ENCODE measurements at regions not wholly inside any gene's neighbourhood (a gene's known extent, or its start where the extent isn't known, plus 50 kb on each side); places are given as distances from the start of the nearest gene placed in this dataset.

GRCh38 chr6:40915165-40915564 is 123.9 kb downstream of the UNC5CL start:
- H3K14ac ChIP-seq (ENCODE audit: low read length) = no peak overlapping the region
- peaks cover 2% of the 10 kb centered on the region in 2 donors for H3K4me1 ChIP-seq (ENCODE audit: control insufficient read depth in 2 of 2, insufficient read depth in 1 of 2, low read depth in 1 of 2, low read length in 2 of 2)
- H3K9me3 ChIP-seq (replicated peaks in 1 of 2; ENCODE audit: control insufficient read depth in 2 of 2, insufficient read depth in 1 of 2, low read depth in 1 of 2, low read length in 2 of 2) = no peaks in the 10 kb centered on the region
- no peak overlapping the region for H4K91ac ChIP-seq (ENCODE audit: low read depth, low read length, poor library complexity)
- H3K23ac ChIP-seq (ENCODE audit: low read depth, low read length, poor library complexity) = no peak overlapping the region
- H4K8ac ChIP-seq (ENCODE audit: low read depth, low read length) = no peak overlapping the region
- no peak overlapping the region for H2BK15ac ChIP-seq (ENCODE audit: low read length)
- no peak overlapping the region for H2BK5ac ChIP-seq (ENCODE audit: low read length)
- H3K18ac ChIP-seq (ENCODE audit: low read length) = no peak overlapping the region
- H3K79me1 ChIP-seq (ENCODE audit: low read depth, low read length) = no peaks in the 10 kb centered on the region
- no peak overlapping the region for H2BK120ac ChIP-seq (ENCODE audit: low read depth, low read length)
- H3K27ac ChIP-seq (replicated peaks; ENCODE audit: low read length) = no peak overlapping the region
- H3K4me2 ChIP-seq (ENCODE audit: insufficient read depth, low read length, poor library complexity, severe bottlenecking) = no peak overlapping the region
- H3K4me3 ChIP-seq (ENCODE audit: low read length in 2 of 2) = no peak overlapping the region
- H2AFZ ChIP-seq (ENCODE audit: low read length) = no peak overlapping the region
- H3K27me3 ChIP-seq (ENCODE audit: control insufficient read depth in 3 of 3, insufficient read depth in 3 of 3, low read depth in 1 of 3, low read length in 3 of 3) = no peaks in the 10 kb centered on the region
- no peak for DNase-seq (ENCODE audit: low spot score)
- H3K36me3 ChIP-seq (replicated peaks in 1 of 2; ENCODE audit: control insufficient read depth in 2 of 2, insufficient read depth in 2 of 2, low read length in 2 of 2) = no peaks in the 10 kb centered on the region
- no peak overlapping the region for H3K9ac ChIP-seq (ENCODE audit: low read depth, low read length, poor library complexity)
- no peak overlapping the region for H2AK5ac ChIP-seq (ENCODE audit: low read depth, low read length)
- no peak overlapping the region for H2BK12ac ChIP-seq (ENCODE audit: low read length)
- no peak overlapping the region for H3K4ac ChIP-seq (ENCODE audit: low read length)

- DNase-seq (ENCODE audit: low spot score) = no peak
- Histone ChIP-seq H2BK5ac (ENCODE audit: low read length) (no peak overlapping the region), H3K27me3 (ENCODE audit: control insufficient read depth in 3 of 3, insufficient read depth in 3 of 3, low read depth in 1 of 3, low read length in 3 of 3) (peaks cover 0 to 1% (median 0%) of the 10 kb centered on the region in 3 experiments), H3K79me1 (ENCODE audit: low read depth, low read length) (no peaks in the 10 kb centered on the region), H3K4ac (ENCODE audit: low read length) (no peak overlapping the region), H2AK5ac (ENCODE audit: low read depth, low read length) (no peak overlapping the region), H4K8ac (ENCODE audit: low read depth, low read length) (no peak overlapping the region), H3K23ac (ENCODE audit: low read depth, low read length, poor library complexity) (no peak overlapping the region), H3K27ac (replicated peaks; ENCODE audit: low read length) (no peak overlapping the region), H2BK12ac (ENCODE audit: low read length) (no peak overlapping the region), H3K18ac (ENCODE audit: low read length) (no peak overlapping the region), H3K9me3 (replicated peaks in 1 of 2; ENCODE audit: control insufficient read depth in 2 of 2, insufficient read depth in 1 of 2, low read depth in 1 of 2, low read length in 2 of 2) (no peaks in the 10 kb centered on the region), H2BK120ac (ENCODE audit: low read depth, low read length) (no peak overlapping the region), H3K4me3 (ENCODE audit: low read length in 2 of 2) (no peak overlapping the region), H3K9ac (ENCODE audit: low read depth, low read length, poor library complexity) (no peak overlapping the region), H2BK15ac (ENCODE audit: low read length) (no peak overlapping the region), H3K36me3 (replicated peaks in 1 of 2; ENCODE audit: control insufficient read depth in 2 of 2, insufficient read depth in 2 of 2, low read length in 2 of 2) (no peaks in the 10 kb centered on the region), H3K4me1 (ENCODE audit: control insufficient read depth in 2 of 2, insufficient read depth in 1 of 2, low read depth in 1 of 2, low read length in 2 of 2) (peaks cover 2% of the 10 kb centered on the region in 2 donors), H2AFZ (ENCODE audit: low read length) (no peak overlapping the region), H4K91ac (ENCODE audit: low read depth, low read length, poor library complexity) (no peak overlapping the region), H3K14ac (ENCODE audit: low read length) (no peak overlapping the region), H3K4me2 (ENCODE audit: insufficient read depth, low read length, poor library complexity, severe bottlenecking) (no peak overlapping the region)
- WGBS, 2 donors (ENCODE audit: extremely low coverage in 2 of 2, insufficient read length in 2 of 2, insufficient replicate concordance in 1 of 2) = no CpG with 5 or more reads among the region's 6 CpGs
Observed at GRCh38 chr6:40914005-40914404, 125.0 kb downstream of the UNC5CL start.

GRCh38 chr6:40912158-40912946 is 126.7 kb downstream of the UNC5CL start:
- peaks cover 0 to 2% (median 0%) of the 10 kb centered on the region in 3 experiments for H3K27me3 ChIP-seq (ENCODE audit: control insufficient read depth in 3 of 3, insufficient read depth in 3 of 3, low read depth in 1 of 3, low read length in 3 of 3)
- no peak overlapping the region for H2BK15ac ChIP-seq (ENCODE audit: low read length)
- H3K14ac ChIP-seq (ENCODE audit: low read length) = no peak overlapping the region
- H4K8ac ChIP-seq (ENCODE audit: low read depth, low read length) = no peak overlapping the region
- H4K91ac ChIP-seq (ENCODE audit: low read depth, low read length, poor library complexity) = no peak overlapping the region
- no peak overlapping the region for H3K27ac ChIP-seq (replicated peaks; ENCODE audit: low read length)
- H3K9ac ChIP-seq (ENCODE audit: low read depth, low read length, poor library complexity) = no peak overlapping the region
- peaks cover 0 to 2% of the 10 kb centered on the region in 2 donors for H3K4me1 ChIP-seq (ENCODE audit: control insufficient read depth in 2 of 2, insufficient read depth in 1 of 2, low read depth in 1 of 2, low read length in 2 of 2)
- H2AK5ac ChIP-seq (ENCODE audit: low read depth, low read length) = no peak overlapping the region
- H3K9me3 ChIP-seq (replicated peaks in 1 of 2; ENCODE audit: control insufficient read depth in 2 of 2, insufficient read depth in 1 of 2, low read depth in 1 of 2, low read length in 2 of 2) = no peaks in the 10 kb centered on the region
- H3K4me3 ChIP-seq (ENCODE audit: low read length in 2 of 2) = no peak overlapping the region
- H2BK120ac ChIP-seq (ENCODE audit: low read depth, low read length) = no peak overlapping the region
- H2AFZ ChIP-seq (ENCODE audit: low read length) = no peak overlapping the region
- H3K4me2 ChIP-seq (ENCODE audit: insufficient read depth, low read length, poor library complexity, severe bottlenecking) = no peak overlapping the region
- no peak for DNase-seq (ENCODE audit: low spot score)
- H2BK5ac ChIP-seq (ENCODE audit: low read length) = no peak overlapping the region
- no peaks in the 10 kb centered on the region for H3K36me3 ChIP-seq (replicated peaks in 1 of 2; ENCODE audit: control insufficient read depth in 2 of 2, insufficient read depth in 2 of 2, low read length in 2 of 2)
- H2BK12ac ChIP-seq (ENCODE audit: low read length) = no peak overlapping the region
- no peak overlapping the region for H3K23ac ChIP-seq (ENCODE audit: low read depth, low read length, poor library complexity)
- no peak overlapping the region for H3K4ac ChIP-seq (ENCODE audit: low read length)
- H3K18ac ChIP-seq (ENCODE audit: low read length) = no peak overlapping the region
- no CpG with 5 or more reads among the region's 9 CpGs for WGBS, 2 donors (ENCODE audit: extremely low coverage in 2 of 2, insufficient read length in 2 of 2, insufficient replicate concordance in 1 of 2)
- no peaks in the 10 kb centered on the region for H3K79me1 ChIP-seq (ENCODE audit: low read depth, low read length)

GRCh38 chr6:40910260-40910893 is 128.6 kb downstream of the UNC5CL start:
- H3K23ac ChIP-seq (ENCODE audit: low read depth, low read length, poor library complexity) = no peak overlapping the region
- H3K4ac ChIP-seq (ENCODE audit: low read length) = no peak overlapping the region
- no peak overlapping the region for H2AK5ac ChIP-seq (ENCODE audit: low read depth, low read length)
- H2BK120ac ChIP-seq (ENCODE audit: low read depth, low read length) = no peak overlapping the region
- H3K18ac ChIP-seq (ENCODE audit: low read length) = no peak overlapping the region
- no peak overlapping the region for H3K4me3 ChIP-seq (ENCODE audit: low read length in 2 of 2)
- H2AFZ ChIP-seq (ENCODE audit: low read length) = no peak overlapping the region
- H2BK5ac ChIP-seq (ENCODE audit: low read length) = no peak overlapping the region
- H3K27me3 ChIP-seq (ENCODE audit: control insufficient read depth in 3 of 3, insufficient read depth in 3 of 3, low read depth in 1 of 3, low read length in 3 of 3) = peaks cover 0 to 2% (median 0%) of the 10 kb centered on the region in 3 experiments
- H3K27ac ChIP-seq (replicated peaks; ENCODE audit: low read length) = no peak overlapping the region
- no peak overlapping the region for H3K4me2 ChIP-seq (ENCODE audit: insufficient read depth, low read length, poor library complexity, severe bottlenecking)
- DNase-seq (ENCODE audit: low spot score) = no peak
- H3K36me3 ChIP-seq (replicated peaks in 1 of 2; ENCODE audit: control insufficient read depth in 2 of 2, insufficient read depth in 2 of 2, low read length in 2 of 2) = no peaks in the 10 kb centered on the region
- H2BK15ac ChIP-seq (ENCODE audit: low read length) = no peak overlapping the region
- no peak overlapping the region for H3K9ac ChIP-seq (ENCODE audit: low read depth, low read length, poor library complexity)
- no peak overlapping the region for H4K8ac ChIP-seq (ENCODE audit: low read depth, low read length)
- H3K9me3 ChIP-seq (replicated peaks in 1 of 2; ENCODE audit: control insufficient read depth in 2 of 2, insufficient read depth in 1 of 2, low read depth in 1 of 2, low read length in 2 of 2) = no peaks in the 10 kb centered on the region
- H3K14ac ChIP-seq (ENCODE audit: low read length) = no peak overlapping the region
- no peak overlapping the region for H4K91ac ChIP-seq (ENCODE audit: low read depth, low read length, poor library complexity)
- H2BK12ac ChIP-seq (ENCODE audit: low read length) = no peak overlapping the region
- H3K79me1 ChIP-seq (ENCODE audit: low read depth, low read length) = no peaks in the 10 kb centered on the region
- no CpG with 5 or more reads among the region's 2 CpGs for WGBS, 2 donors (ENCODE audit: extremely low coverage in 2 of 2, insufficient read length in 2 of 2, insufficient replicate concordance in 1 of 2)
- no peaks in the 10 kb centered on the region for H3K4me1 ChIP-seq (ENCODE audit: control insufficient read depth in 2 of 2, insufficient read depth in 1 of 2, low read depth in 1 of 2, low read length in 2 of 2)
